Ishikawa (cell line): ENCODE measurements at regions not wholly inside any gene's neighbourhood (a gene's known extent, or its start where the extent isn't known, plus 50 kb on each side); places are given as distances from the start of the nearest gene placed in this dataset.

Experiments
- CEBPB ChIP-seq: IDR thresholded peaks from 2 replicates; pipeline ENCODE4 v1.6.1; 2012
- CREB1 ChIP-seq: IDR thresholded peaks from 2 replicates; pipeline ENCODE4 v1.6.1; 2012; ENCODE audit warnings: low read depth
- EGR1 ChIP-seq: IDR thresholded peaks from 2 replicates; pipeline ENCODE4 v1.6.1; 2012
- EP300 ChIP-seq: IDR thresholded peaks from 2 replicates; pipeline ENCODE4 v1.6.1; 2012; ENCODE audit warnings: borderline replicate concordance
- FOXM1 ChIP-seq: IDR thresholded peaks from 2 replicates; pipeline ENCODE4 v1.6.1; 2012; ENCODE audit warnings: low read depth, borderline replicate concordance
- NFIC ChIP-seq: IDR thresholded peaks from 2 replicates; pipeline ENCODE4 v1.6.1; 2012
- RAD21 ChIP-seq: IDR thresholded peaks from 2 replicates; pipeline ENCODE4 v1.6.1; 2012; ENCODE audit warnings: low read depth
- TAF1 ChIP-seq: IDR thresholded peaks from 2 replicates; pipeline ENCODE4 v1.6.1; 2012; ENCODE audit warnings: low read depth, mild to moderate bottlenecking
- TCF12 ChIP-seq: IDR thresholded peaks from 2 replicates; pipeline ENCODE4 v1.6.1; 2012; ENCODE audit warnings: low read depth
- TEAD4 ChIP-seq: IDR thresholded peaks from 2 replicates; pipeline ENCODE4 v1.6.1; 2012
- YY1 ChIP-seq: IDR thresholded peaks from 2 replicates; pipeline ENCODE4 v1.6.1; 2012; ENCODE audit warnings: low read depth
- ZBTB7A ChIP-seq: IDR thresholded peaks from 2 replicates; pipeline ENCODE4 v1.6.1; 2012; ENCODE audit warnings: low read depth
- TF ChIP-seq, protein P1 (sequence below): IDR thresholded peaks from 2 replicates; pipeline ENCODE4 v1.6.1; 2012
- TF ChIP-seq, protein P2 (sequence below): IDR thresholded peaks from 2 replicates; pipeline ENCODE4 v1.6.1; 2012; ENCODE audit warnings: low read depth, mild to moderate bottlenecking
- TF ChIP-seq, protein P3 (sequence below): IDR thresholded peaks from 2 replicates; pipeline ENCODE4 v1.6.1; 2012

DNA sequence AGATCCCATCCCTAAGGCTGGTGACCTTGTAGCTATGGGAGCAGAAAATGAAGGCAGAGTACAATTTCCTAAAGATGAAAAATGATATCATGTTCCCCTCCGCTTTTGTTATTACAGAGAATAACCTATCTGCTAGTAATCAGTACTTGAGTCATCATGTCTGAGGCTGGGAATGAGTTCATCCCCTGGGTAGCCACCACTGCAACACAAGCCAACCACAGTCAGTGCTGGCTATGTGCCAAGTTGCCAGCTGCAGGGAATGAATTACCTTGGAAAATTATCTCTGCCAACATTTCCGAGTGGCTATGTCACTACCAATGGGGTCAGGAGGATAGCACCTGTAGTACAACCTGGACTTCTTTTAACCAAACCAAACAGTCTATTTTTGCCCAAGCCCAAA lies 1094.7 kb upstream of the DDX18 start:
- TF ChIP-seq TEAD4 (no peak), RAD21 (no peak), FOXM1 (no peak), CEBPB (no peak), ZBTB7A (no peak), CREB1 (no peak), TCF12 (no peak)
- TF ChIP-seq, protein P1, sequence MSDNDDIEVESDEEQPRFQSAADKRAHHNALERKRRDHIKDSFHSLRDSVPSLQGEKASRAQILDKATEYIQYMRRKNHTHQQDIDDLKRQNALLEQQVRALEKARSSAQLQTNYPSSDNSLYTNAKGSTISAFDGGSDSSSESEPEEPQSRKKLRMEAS = no peak

DNA sequence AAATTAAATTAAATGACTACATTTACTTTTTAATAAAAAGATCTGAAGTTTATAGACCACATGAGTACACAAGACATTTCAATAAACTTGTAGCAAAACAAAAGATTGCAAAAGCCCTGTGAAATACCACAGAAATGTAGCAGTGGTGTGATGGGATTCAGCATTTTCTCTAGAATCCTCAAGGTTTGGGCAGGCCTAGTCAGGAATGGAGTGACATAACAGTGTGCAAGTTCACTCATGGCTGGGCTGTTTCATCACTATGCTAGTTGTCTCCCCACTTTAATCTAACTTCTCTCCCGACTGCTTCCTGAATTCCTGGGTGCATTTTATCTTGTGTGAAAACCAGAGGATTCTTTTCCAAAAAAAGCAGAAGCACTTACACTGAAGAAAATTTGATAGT lies 1089.9 kb upstream of the DDX18 start:
- TF ChIP-seq EP300 (no peak), CREB1 (no peak), TCF12 (no peak)
- TF ChIP-seq, protein P2, sequence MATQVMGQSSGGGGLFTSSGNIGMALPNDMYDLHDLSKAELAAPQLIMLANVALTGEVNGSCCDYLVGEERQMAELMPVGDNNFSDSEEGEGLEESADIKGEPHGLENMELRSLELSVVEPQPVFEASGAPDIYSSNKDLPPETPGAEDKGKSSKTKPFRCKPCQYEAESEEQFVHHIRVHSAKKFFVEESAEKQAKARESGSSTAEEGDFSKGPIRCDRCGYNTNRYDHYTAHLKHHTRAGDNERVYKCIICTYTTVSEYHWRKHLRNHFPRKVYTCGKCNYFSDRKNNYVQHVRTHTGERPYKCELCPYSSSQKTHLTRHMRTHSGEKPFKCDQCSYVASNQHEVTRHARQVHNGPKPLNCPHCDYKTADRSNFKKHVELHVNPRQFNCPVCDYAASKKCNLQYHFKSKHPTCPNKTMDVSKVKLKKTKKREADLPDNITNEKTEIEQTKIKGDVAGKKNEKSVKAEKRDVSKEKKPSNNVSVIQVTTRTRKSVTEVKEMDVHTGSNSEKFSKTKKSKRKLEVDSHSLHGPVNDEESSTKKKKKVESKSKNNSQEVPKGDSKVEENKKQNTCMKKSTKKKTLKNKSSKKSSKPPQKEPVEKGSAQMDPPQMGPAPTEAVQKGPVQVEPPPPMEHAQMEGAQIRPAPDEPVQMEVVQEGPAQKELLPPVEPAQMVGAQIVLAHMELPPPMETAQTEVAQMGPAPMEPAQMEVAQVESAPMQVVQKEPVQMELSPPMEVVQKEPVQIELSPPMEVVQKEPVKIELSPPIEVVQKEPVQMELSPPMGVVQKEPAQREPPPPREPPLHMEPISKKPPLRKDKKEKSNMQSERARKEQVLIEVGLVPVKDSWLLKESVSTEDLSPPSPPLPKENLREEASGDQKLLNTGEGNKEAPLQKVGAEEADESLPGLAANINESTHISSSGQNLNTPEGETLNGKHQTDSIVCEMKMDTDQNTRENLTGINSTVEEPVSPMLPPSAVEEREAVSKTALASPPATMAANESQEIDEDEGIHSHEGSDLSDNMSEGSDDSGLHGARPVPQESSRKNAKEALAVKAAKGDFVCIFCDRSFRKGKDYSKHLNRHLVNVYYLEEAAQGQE = no peak

DNA sequence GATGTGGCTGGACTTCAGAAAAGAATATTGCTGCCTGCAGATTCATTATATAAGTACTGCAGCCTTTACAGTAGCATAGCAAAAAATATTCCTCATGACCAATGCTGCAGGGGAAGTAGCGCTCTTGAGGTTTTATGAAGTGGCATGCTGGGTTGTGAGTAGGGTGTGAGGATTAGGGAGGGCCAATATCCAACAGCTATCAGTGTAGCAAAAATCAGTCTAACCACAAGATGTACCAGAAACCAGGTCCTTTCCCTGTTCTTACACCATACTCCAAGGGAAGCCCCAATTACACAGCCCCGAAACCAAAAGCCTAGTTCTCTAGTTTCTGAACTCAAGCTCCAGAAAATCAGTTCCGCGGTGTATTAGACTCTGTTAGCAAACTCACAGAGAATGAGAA lies 1082.2 kb upstream of the DDX18 start:
- TF ChIP-seq TCF12 = no peak
- no peak for TF ChIP-seq FOXM1
- TF ChIP-seq TEAD4 = no peak
- TF ChIP-seq RAD21 = no peak
- TF ChIP-seq, protein P1 = no peak
- TF ChIP-seq, protein P3, sequence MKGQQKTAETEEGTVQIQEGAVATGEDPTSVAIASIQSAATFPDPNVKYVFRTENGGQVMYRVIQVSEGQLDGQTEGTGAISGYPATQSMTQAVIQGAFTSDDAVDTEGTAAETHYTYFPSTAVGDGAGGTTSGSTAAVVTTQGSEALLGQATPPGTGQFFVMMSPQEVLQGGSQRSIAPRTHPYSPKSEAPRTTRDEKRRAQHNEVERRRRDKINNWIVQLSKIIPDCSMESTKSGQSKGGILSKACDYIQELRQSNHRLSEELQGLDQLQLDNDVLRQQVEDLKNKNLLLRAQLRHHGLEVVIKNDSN = no peak
- no peak for TF ChIP-seq CEBPB
- TF ChIP-seq, protein P2 = no peak
- no peak for TF ChIP-seq TAF1
- TF ChIP-seq NFIC = no peak
- no peak for TF ChIP-seq EGR1
- no peak for TF ChIP-seq YY1
- no peak for TF ChIP-seq CREB1
- no peak for TF ChIP-seq ZBTB7A
- no peak for TF ChIP-seq EP300

DNA sequence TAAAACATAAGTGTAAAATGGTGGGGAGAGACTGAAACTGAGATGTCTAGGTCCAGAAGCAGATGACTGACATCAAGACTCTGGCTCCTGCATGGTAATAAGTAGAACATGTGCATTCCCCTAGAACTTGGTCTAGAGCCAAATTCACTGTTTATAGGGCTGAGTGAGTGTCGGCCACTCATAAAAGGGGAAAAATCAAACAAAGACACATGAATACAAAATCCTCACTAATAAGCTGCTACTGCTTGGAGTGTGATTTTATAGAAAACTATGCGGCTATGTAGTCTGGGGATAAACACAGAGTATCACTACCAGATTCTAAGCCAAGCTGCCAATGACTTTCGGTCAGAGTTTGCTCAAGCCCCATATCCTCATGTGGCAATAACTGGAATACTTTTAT lies 1080.8 kb upstream of the DDX18 start:
- TF ChIP-seq TEAD4 (no peak), NFIC (no peak), CEBPB (no peak), ZBTB7A (no peak)

DNA sequence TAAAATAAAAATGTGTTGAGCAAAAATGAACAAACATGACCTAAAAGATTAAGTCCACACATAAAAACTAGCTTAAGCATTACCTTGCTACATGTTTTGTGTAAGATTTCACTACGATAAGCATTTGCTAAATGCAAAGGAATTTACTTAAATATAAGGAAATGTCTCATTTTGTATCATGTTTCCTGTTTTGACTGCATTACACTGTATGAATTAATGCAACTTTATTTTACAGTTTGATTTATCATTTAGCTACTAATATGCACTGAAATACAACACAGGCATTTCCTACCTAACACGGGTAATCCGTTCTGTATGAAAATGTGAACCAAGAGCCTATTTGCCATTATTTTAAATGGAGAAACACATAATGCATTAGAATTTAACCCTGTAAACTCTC lies 1076.5 kb upstream of the DDX18 start:
- no peak for TF ChIP-seq EGR1
- TF ChIP-seq, protein P1 = no peak
- TF ChIP-seq EP300 = no peak
- TF ChIP-seq TEAD4 = no peak
- no peak for TF ChIP-seq CEBPB
- TF ChIP-seq TAF1 = no peak
- no peak for TF ChIP-seq ZBTB7A
- no peak for TF ChIP-seq TCF12
- TF ChIP-seq FOXM1 = no peak
- TF ChIP-seq RAD21 = no peak
- TF ChIP-seq, protein P2 = no peak
- TF ChIP-seq, protein P3 = no peak
- TF ChIP-seq NFIC = no peak
- TF ChIP-seq CREB1 = no peak
- TF ChIP-seq YY1 = no peak
